Lung (tissue), 11 donors: ENCODE measurements at regions not wholly inside any gene's neighbourhood (a gene's known extent, or its start where the extent isn't known, plus 50 kb on each side); places are given as distances from the start of the nearest gene placed in this dataset.

ENCODE experiments used
- ATAC-seq: fragments of 200-7000 bp; cut with Tn5 transposase; one replicate; pipeline ENCODE4 v1.9.1; 2020; ENCODE audit warnings: moderate number of reproducible peaks; ENCODE audit not compliant: insufficient read depth, low FRiP score
- DNase-seq, 3 donors: peaks; one replicate each; pipeline ENCODE4 v3.0.0-alpha.2; 2013 to 2017
- H3K27ac ChIP-seq, 2 donors: one replicate each; pipeline ENCODE4 v1.5.1; 2013; ENCODE audit warnings: mild to moderate bottlenecking in 2 of 2, moderate library complexity in 2 of 2, control low read depth in 1 of 2, inconsistent platforms in 1 of 2, low read depth in 1 of 2, low read length in 1 of 2
- H3K27me3 ChIP-seq, 3 donors: one replicate each; pipeline ENCODE4 v1.5.1; 2013; ENCODE audit warnings: low read length in 2 of 3; ENCODE audit not compliant: control insufficient read depth in 3 of 3, insufficient read depth in 3 of 3
- H3K36me3 ChIP-seq, 4 donors: one replicate each; pipeline ENCODE4 v1.5.1; 2013; ENCODE audit warnings: low read length in 4 of 4, mild to moderate bottlenecking in 1 of 4, moderate library complexity in 1 of 4; ENCODE audit not compliant: control insufficient read depth in 4 of 4, insufficient read depth in 4 of 4
- H3K4me1 ChIP-seq, 5 donors: one replicate each; pipeline ENCODE4 v1.5.1; 2013; ENCODE audit warnings: low read length in 5 of 5, mild to moderate bottlenecking in 2 of 5, moderate library complexity in 1 of 5; ENCODE audit not compliant: control insufficient read depth in 5 of 5, insufficient read depth in 5 of 5
- H3K4me3 ChIP-seq: one replicate; pipeline ENCODE4 v1.5.1; 2013; ENCODE audit warnings: mild to moderate bottlenecking, control low read depth, moderate library complexity
- H3K9ac ChIP-seq, 2 donors: one replicate each; pipeline ENCODE4 v1.5.1; 2013; ENCODE audit warnings: low read length in 2 of 2, control low read depth in 1 of 2; ENCODE audit not compliant: insufficient read depth in 1 of 2
- H3K9me3 ChIP-seq, 4 donors: one replicate each; pipeline ENCODE4 v1.5.1; 2013; ENCODE audit warnings: low read length in 3 of 4, mild to moderate bottlenecking in 1 of 4, moderate library complexity in 1 of 4; ENCODE audit not compliant: control insufficient read depth in 4 of 4, insufficient read depth in 3 of 4
- WGBS, 2 donors: extraction: QIAGEN DNeasy Blood & Tissue Kit; methylation state at CpG; one replicate each; pipeline ENCODE4 v1.1.7; 2013; 5-methylcytosine and 5-hydroxymethylcytosine counted together
- TF ChIP-seq, protein P1 (sequence below): IDR thresholded peaks from 2 replicates; pipeline ENCODE4 v1.5.1; 2012; ENCODE audit warnings: mild to moderate bottlenecking; ENCODE audit errors: control extremely low read depth, extremely low read depth
- donor health status: control.
- donor health status: control.
- donor health status: Bipolar disorder and iron deficiency.
- donor health status: healthy.
- donor health status: DM: yes; HTN: yes; CAD: no.

- ATAC-seq (no peak), DNase-seq (no peak)
- Histone ChIP-seq H3K36me3 (no peaks in the 10 kb centered on the region), H3K4me1 (peaks cover 0 to 5% (median 0%) of the 10 kb centered on the region in 5 donors), H3K27ac (no peak overlapping the region), H3K4me3 (no peak overlapping the region), H3K9ac (no peak overlapping the region), H3K27me3 (no peaks in the 10 kb centered on the region), H3K9me3 (peaks cover 0 to 1% (median 0%) of the 10 kb centered on the region in 4 donors)
- WGBS, 2 donors, result 79 to 86% methylated on average over 3 of the region's 3 CpGs
- TF ChIP-seq, protein P1, sequence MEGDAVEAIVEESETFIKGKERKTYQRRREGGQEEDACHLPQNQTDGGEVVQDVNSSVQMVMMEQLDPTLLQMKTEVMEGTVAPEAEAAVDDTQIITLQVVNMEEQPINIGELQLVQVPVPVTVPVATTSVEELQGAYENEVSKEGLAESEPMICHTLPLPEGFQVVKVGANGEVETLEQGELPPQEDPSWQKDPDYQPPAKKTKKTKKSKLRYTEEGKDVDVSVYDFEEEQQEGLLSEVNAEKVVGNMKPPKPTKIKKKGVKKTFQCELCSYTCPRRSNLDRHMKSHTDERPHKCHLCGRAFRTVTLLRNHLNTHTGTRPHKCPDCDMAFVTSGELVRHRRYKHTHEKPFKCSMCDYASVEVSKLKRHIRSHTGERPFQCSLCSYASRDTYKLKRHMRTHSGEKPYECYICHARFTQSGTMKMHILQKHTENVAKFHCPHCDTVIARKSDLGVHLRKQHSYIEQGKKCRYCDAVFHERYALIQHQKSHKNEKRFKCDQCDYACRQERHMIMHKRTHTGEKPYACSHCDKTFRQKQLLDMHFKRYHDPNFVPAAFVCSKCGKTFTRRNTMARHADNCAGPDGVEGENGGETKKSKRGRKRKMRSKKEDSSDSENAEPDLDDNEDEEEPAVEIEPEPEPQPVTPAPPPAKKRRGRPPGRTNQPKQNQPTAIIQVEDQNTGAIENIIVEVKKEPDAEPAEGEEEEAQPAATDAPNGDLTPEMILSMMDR, result no peak
These were observed 174.3 kb downstream of the IRS2 start for GRCh38 chr13:109611912-109612691.

- no peak for ATAC-seq
- H3K4me3 ChIP-seq, result no peak overlapping the region
- H3K9me3 ChIP-seq, result peaks cover 0 to 1% (median 0%) of the 10 kb centered on the region in 4 donors
- H3K27me3 ChIP-seq, result no peaks in the 10 kb centered on the region
- DNase-seq, result no peak
- TF ChIP-seq, protein P1, result no peak
- no peak overlapping the region for H3K9ac ChIP-seq
- H3K27ac ChIP-seq, result no peak overlapping the region
- H3K36me3 ChIP-seq, result no peaks in the 10 kb centered on the region
- 53 to 60% methylated on average over 4 of the region's 4 CpGs for WGBS, 2 donors
- H3K4me1 ChIP-seq, result peaks cover 0 to 18% (median 0%) of the 10 kb centered on the region in 5 donors
These were observed 175.9 kb downstream of the IRS2 start for GRCh38 chr13:109610517-109610916.

DNA sequence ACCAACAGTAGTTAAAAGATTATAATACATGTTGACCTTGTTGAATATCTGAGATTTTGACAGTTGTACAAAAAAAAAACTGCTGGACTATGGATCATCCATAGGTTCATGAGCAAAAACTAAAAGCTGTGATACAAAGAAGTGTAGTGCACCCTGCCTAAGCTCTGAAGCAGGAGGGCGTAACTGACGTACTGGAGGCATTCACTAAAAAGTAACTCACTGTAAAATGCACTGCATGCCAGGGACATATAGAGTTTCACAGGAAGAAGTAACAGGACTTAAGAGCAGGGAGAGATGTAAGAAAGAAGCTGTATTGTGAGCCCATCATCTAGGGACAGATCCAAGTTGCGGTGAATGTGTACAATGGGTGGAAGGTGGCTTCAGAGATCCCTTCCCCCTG, 177.9 kb downstream of the IRS2 start:
- no peak for DNase-seq
- H3K4me1 ChIP-seq, result peaks cover 0 to 24% (median 0%) of the 10 kb centered on the region in 5 donors
- ATAC-seq, result no peak
- no peak overlapping the region for H3K27ac ChIP-seq
- H3K4me3 ChIP-seq, result no peak overlapping the region
- TF ChIP-seq, protein P1, result no peak
- H3K9ac ChIP-seq, result no peak overlapping the region
- H3K36me3 ChIP-seq, result no peaks in the 10 kb centered on the region
- H3K27me3 ChIP-seq, result no peaks in the 10 kb centered on the region
- peaks cover 0 to 3% (median 0%) of the 10 kb centered on the region in 4 donors for H3K9me3 ChIP-seq
- 89 to 99% methylated on average over 3 of the region's 3 CpGs for WGBS, 2 donors
